Dermis microvascular lymphatic vessel endothelial cell (primary cell): ENCODE measurements at regions not wholly inside any gene's neighbourhood (a gene's known extent, or its start where the extent isn't known, plus 50 kb on each side); places are given as distances from the start of the nearest gene placed in this dataset.
"Not testable (repeated sequence)": the region's sequence is repeated elsewhere in the genome, so short reads cannot be mapped to it uniquely, and the experiment has no call there.

Experiments
- DNase-seq, 2 donors: peaks; one replicate each; pipeline versions ENCODE4 v3.0.0 to v3.0.0-alpha.2; 2010; ENCODE audit warnings: low read depth in 2 of 2

DNA sequence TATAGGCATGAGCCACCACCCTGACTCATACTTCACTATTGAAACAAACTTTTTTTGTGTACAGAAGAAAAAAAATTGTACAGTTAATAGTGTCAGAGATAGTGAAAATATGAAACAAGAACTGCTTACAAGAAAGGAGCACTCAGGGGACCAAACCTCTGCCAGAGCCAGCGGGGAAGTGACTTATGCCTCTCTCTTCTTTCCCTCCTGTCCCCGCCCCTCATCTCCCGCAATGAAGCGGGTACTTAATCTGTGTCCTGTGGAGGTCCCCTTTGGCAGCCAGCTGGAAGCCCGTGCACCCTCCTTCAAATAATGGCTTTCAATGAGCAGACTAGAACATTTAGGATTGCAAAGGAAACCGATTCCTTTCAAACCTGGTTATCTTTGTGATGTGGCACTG, 51.5 kb downstream of the PPIAL4A start:
- DNase-seq, result not testable (repeated sequence)

DNA sequence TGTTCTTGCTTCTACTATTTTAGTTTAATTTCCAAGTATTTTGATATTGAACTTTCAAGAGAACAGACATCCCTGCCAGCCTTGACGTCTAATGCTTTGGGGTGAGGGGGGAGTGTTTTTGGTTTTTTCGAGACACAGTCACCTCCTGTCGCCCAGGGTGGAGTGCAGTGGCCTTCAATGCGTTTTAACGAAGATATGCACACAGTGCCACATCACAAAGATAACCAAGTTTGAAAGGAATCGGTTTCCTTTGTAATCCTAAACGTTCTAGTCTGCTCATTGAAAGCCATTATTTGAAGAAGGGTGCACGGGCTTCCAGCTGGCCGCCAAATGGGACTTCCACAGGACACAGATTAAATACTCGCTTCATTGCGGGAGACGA, 52.3 kb downstream of the PPIAL4A start:
- DNase-seq, result not testable (repeated sequence)

DNA sequence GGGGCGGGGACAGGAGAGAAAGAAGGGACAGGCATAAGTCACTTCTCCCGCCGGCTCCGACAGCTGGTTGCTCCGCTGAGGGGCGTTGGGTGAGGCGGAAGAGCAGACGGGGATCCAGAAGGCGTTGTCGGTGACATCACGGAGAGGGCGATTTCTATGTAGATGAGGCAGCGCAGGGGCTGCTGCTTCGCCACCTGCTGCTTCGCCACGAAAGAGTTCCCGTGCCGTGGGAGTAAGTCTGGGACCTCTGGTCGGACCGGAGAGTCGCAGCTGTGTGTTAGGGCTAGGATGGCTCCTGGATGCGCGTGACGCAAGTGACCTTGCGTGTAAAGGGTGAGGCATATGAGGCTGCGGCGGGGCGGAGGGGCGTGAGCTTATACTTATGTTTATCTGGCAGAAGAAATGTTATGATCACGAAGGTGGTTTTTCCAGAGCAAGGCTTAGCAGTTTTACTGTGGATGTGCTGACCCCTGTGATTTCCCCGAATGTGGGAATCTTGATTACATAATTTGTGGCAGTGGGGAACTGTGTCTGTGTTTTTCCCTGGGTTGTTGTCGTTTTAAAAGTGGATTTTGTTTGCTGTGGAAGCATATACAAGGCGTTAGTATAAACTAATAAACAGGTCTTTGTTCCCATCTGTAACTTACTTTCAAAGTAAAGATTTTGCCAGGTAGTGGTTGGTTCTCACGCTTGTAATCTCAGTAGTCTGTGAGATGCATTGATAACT, 52.8 kb downstream of the PPIAL4A start:
- DNase-seq, result peak in 1 of 2 donors; percentile 10

DNA sequence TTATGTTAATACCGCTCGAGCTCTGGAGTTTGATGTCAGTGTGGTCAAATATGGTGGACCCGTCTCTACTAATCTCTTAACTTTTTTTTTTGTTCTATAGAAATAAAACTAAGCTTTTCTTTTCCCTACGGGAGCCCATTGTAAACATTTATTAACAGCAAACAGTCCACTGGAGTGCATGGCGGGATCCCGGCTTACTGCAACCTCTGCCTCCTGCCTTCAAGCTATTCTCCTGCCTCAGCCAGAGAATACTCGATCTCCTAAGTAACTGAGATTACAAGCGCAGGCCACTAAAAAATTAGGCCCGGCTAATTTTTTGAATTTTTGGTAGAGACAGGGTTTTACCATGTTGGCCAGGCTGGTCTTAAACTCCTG, 53.4 kb downstream of the PPIAL4A start:
- DNase-seq, result not testable (repeated sequence)

DNA sequence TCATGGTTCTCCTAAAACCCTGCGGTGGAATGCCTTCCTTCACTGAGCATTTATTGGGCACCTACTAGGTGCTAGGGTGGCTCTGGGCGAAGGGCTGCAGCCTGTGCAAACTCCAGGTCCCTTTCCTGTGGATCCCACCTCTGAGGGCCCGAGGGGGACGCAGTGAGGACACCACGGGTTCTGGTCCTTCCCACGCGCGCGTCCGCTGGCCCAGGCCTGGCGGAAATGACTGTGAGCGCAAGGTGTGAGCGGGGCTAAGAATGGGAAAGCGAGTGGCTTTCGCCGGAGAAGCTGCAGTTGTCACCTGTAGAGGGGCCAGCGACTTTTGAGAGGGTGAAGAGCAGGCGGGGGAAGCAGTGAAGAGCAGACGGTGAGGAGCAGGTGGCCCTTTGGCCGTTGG, 55.1 kb downstream of the PPIAL4A start:
- not testable (repeated sequence) for DNase-seq

DNA sequence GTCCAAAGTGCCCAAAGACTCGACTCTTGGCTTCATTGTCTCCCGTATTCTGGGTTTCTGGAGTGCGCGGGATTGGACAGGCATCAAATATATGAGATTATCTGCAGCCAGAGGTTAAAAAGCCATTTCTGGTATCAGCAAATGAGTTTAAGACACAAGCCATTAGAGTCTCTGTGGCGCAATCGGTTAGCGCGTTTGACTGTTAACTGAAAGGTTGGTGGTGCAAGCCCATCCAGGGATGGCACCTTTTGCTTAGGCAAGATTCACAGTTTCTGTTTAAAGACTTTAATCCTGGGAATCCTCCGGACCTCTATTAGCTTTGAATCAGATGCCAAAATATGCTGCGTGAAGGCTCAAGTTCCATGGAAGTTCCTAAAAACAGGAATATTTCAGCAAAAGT, 55.6 kb downstream of the PPIAL4A start:
- DNase-seq, result not testable (repeated sequence)

DNA sequence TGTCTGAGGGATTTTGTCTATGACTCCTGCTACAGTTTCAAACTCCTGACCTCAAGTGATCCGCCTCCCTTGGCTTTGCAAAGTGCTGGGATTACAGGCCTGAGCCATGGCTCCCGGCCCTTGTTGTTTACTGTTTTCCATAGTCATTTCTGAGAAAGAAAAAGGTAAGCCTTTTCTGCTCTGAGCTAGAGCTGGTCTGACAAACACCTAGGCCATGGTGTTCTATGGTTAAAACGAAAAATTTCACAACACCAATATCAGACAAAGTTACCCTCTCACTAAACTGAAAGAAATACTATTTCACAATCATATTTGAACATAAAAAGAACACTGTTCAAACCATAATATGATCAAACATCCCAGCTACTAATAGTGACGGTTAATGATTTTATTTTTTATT, 57.5 kb downstream of the PPIAL4A start:
- DNase-seq, result not testable (repeated sequence)

DNA sequence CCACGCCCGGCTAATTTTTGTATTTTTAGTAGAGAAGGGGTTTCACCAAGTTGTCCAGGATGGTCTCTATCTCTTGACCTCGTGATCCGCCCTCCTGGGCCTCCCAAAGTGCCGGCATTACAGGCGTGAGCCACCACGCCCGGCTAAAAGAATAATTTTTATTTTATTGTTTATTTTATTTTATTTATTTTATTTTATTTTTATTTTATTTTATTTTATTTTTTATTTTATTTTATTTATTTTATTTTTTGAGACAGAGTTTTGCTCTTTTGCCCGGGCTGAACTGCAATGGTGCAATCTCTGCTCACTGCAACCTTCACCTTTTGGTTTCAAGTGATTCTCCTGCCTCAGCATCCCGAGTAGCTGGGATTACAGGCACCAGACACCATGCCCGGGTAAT, 60.2 kb downstream of the PPIAL4A start:
- DNase-seq, result not testable (repeated sequence)

DNA sequence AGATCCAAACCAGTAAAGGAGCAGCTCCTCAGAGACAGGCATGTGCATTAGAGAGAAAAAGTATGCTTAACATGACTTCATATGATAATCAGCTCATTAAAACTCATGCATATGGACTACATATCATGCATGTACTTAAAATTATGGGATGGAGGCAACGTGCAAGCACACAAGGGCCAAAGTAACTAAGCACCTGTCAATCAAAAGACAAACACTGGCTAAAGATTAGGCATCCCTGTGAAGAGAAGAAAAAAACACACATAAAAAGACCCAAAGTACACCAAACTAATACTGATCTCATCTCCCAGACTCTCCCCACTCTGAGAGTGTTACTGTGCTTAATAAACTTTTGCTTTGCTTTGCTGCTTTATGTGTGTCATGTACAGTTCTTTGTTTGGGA, 61.1 kb downstream of the PPIAL4A start:
- DNase-seq, result not testable (repeated sequence)

DNA sequence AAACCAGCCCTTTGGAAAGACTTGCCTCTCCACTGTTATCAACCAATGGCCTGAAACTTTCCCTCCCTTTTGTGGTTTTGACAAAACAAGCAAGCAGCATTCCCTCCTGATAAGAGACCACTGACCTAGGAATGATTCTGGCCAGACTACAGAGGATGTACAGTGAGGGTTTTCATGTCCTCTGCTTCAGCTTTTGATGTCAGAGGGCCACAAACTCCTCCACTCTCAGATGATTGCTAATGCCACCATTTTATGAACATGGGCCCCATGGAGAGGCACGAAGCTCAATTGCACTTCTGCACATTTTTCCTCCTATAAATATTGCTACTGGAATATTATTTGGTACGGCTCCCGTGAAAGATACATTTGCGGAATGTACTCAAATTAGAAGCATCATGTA, 61.5 kb downstream of the PPIAL4A start:
- not testable (repeated sequence) for DNase-seq

DNA sequence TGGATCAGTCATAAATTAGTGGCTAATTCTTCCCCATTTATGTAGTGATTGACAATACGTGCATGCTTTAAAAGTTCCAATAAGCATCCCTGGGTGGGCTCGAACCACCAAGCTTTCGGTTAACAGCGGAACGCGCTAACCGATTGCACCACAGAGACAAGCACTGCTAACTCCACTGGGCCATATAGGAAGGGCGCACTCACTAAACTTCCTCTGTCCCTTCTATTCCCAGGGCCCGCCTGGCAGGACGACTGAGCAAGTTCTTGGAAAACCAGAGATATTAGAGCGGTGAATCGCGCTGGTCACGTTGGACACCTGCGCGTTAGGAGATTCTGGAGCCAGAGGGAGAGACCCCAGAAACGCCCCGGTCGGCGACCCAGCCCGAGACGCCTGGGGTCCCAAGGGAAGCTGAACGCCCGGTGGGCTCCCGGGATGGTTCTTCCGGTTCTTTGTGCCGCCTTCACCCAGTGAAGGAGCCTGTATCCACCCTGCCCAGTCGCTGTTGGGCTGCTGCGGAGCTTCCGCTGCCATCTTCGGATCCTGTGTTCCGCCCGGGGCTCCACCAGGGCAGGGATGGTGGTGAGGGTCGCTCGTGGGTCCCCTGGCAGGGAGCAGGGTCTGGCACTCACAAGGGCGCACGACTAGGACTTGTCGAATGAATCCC, 62.8 kb downstream of the PPIAL4A start:
- not testable (repeated sequence) for DNase-seq

DNA sequence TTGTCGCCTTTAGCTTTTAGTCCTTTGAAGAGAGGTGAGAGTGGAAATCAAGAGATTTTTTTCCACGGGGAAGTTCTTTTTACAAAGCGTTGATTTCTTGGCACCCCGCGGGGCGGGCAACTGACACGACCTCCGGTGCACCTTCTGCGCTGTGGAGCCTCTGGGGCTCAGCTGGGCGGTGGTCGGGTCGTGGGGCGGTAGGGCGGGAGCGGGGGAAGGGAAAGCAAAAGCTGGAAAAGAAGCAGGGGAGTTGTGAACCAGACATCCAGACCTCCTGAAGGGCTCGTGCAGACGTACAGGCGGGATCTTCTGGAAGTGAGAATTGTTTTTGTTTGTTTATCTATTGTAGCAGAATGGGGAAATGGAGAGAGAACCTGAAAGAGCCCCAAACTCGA, 63.3 kb downstream of the PPIAL4A start:
- not testable (repeated sequence) for DNase-seq

DNA sequence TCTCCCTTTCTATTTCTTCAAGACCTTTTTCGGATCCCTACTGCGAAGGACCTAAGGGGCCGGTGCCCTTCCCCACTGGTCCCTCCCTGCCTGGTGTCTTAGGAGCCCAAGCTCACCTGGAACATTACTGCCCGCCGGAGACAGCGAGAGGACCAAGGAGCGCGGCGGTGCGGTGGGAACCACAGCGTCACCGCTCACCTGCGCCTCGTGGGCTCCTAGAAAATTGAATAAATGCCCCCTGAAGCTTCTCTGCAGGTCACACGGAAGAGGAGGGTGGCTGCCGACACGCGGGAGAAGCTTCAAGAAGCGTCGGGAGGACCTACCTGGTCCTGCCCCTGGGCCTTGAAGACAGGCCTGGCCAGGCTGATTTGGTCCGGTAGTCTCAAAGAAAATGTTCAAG, 65.2 kb downstream of the PPIAL4A start:
- DNase-seq, result no peak

DNA sequence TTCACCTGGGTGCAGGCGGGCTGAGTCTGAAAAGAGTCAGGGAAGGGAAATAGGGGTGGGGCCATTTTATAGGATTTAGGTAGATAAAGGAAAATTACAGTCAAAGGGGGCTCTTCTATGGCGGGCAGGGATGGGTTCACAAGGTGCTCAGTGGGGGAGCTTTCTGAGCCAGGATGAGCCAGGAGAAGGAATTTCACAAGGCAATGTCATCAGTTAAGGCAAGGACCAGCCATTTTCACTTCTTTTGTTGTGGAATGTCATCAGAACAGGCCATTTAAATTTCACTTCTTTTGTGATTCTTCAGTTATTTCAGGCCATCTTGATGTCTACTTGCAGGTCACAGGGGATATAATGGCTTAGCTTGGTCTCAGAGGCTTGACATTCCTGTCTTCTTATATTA, 66.4 kb downstream of the PPIAL4A start:
- not testable (repeated sequence) for DNase-seq

DNA sequence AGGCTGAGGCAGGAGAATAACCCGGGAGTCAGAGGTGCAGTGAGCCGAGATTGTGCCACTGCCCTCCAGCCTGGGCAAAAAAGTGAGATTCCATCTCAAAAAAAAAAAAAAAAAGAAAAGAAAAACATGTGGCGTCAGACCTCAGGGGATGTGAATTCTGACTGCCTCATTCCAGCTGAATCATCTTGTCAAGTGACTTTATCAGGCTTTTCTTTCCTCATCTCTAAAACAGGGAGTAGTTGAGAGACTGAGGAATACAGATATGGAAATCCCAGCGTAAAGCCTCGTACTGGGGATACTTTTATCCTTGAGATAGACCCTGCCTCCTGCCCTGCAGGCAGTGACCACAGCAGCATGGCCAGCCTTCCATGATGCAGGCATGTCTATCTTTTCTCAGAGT, 76.4 kb downstream of the PPIAL4A start:
- DNase-seq, result not testable (repeated sequence)

DNA sequence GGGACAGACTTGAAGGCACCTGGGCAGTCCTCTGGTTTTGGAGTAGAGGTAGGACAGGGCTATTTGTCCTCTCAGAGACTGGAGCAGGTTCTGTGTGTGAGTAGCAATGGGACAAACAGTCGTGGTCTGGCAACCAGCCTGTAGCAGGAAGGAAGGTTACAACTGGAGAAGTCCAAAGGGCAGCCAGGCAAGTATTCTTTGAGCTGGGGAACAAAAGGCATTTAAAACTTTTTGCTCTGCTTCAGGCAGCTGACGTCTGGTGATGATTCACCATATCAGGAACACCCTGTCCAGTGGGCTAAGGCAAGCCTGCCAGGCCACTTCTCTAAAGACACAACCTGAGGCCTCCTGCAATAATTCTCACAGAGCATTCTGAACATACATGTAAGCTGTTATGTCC, 83.3 kb downstream of the PPIAL4A start:
- peak in 1 of 2 donors; percentile 63 for DNase-seq

DNA sequence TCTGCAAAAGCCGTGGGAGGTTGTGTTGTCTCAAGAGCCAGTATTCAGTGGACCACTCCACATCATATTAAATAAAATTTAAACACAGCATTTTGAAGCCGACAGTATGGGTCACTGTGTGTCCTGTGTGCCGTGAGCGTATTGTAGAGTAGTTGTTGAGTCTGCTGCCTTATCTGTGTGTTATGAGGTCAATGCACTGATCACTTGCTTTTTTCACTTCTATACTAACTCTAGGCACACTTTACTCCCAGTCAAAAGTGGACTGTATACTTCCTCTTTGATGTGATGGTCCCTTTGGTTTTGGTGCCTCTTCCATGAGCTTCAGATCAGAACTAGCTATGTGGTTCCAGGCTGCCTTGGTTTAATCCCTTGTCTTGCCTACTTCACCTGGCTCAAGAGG, 84.3 kb downstream of the PPIAL4A start:
- DNase-seq, result not testable (repeated sequence)

DNA sequence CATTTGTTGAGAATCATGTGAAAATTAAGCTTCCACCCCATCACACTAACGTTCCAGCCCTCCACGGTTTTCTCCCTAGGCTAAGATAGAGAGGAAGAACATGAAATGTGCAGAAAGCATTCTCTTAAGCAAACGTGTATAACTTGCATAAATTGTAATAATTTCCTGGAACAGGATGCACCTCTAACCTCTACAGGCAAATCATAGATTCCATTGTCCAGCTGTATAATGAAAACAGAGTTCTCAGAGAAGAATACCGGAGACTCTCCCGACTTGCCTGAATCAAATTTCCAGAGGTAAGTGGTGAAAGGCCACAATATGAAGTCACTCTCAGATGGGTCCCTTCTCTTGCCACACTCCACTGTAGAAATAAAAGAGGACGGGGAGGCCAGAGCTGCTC, 87.7 kb downstream of the PPIAL4A start:
- peak in 1 of 2 donors; percentile 49 for DNase-seq

DNA sequence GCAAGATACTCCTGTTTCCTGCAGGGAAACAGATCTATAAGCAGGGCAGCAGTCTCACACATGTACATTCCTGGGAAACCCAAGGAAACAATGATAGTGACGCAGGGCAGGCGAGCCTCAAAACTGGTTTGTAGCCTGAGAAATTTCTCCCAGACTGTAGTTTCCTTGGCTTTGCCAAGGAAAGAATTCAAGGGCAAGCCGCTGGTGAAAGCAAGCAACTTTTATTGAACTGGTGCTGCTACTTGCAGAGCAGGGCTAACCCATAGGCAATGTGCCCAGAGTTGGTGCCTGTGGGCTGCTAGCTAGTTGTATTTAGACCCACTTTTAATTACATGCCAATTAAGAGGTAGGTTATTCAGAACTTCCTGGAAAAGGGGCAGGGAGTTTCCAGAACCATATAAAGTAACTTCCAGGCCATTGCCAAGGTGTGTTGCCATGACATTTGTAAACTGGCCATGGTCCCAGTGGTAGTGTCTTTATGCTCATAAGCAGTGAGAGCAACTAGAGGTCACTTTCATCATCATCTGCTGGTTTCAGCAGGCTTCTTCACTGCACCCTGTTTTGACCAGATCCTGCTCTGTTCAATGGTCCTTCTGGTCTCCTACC, 92.0 kb downstream of the PPIAL4A start:
- DNase-seq, result not testable (repeated sequence)

DNA sequence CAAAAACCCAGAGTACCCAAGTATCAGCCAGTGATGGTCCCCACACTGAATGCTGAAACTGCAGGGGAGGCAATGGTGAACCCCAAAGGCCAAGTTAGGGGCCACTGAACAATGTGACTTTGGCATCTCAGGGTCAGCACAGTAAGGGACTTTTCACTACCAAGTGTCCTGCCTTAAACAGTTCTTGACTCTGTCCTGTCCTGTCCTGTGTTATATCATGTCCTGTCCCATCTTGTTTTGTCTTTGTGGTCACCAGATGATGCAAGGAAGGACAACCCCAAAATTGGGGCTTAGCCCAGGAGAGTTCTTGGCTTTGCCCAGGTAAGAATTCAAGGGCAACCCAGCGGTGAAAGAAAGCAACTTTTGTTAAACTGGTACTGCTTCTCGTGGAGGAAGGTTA, 105.0 kb downstream of the PPIAL4A start:
- DNase-seq, result not testable (repeated sequence)

DNA sequence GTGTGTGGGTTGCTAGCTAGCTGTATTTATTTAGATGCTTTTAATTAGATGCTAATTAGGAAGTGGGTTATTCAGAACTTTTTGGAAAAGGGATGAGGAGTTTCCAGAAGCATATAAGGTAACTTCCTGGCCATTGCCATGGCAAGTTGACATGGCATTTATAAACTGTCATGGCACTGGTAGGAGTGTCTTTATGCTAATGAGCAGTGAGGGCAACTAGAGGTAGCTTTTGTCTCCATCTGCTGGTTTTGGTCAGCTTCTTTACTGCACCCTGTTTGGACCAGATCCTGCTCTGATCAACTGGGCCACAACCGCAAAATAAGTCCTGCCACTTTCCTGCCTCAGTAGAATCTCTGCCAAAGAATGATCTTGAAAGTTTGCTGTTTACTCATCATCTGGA, 105.5 kb downstream of the PPIAL4A start:
- not testable (repeated sequence) for DNase-seq

DNA sequence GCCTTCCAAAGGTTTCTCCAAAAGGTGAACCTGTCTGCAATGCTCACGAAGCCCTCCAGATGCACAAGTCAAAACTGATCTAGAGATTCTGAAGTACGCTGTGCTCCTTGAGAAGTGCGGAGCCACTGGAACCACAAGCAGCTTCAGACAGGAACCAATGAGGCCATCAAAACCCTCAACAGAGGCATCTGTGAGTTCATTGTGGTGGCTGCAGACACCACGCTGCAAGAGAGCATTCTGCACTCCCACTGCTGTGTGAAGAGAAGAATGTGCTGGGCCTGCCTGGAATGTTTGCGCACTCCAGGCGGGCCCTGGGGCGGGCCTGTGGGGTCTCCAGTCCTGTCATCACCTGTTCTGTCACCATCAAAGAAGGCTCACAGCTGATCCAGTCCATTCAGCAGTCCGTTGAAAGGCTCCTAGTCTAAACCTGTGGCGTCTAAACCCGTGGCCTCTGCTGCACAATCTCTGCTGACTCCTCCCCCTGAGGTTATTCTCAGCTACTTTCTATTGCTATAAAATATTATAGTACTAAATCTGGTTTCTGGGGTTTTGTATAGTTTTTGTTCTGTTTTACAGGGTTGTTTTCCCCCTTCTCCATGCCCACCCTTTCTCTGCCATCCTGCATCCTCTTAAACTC, 111.6 kb downstream of the PPIAL4A start:
- not testable (repeated sequence) for DNase-seq
